A673 (cell line): ENCODE measurements at regions not wholly inside any gene's neighbourhood (a gene's known extent, or its start where the extent isn't known, plus 50 kb on each side); places are given as distances from the start of the nearest gene placed in this dataset.

ENCODE experiments used
- BruUV-seq: library from RNA; stranded (reverse); fragments of 400-500 nt; replicated peaks from 2 replicates; lab custom pipeline; 2021; lab: Mats Ljungman, UMichigan
- CTCF ChIA-PET: fragments of 300-600 bp; sonication (Branson Sonifier 250); formaldehyde crosslinking; loops from one replicate; lab custom pipeline; 2022; ENCODE audit warnings: antibody characterized with exemption; lab: Charles Lee
- POLR2A ChIA-PET: fragments of 300-600 bp; sonication (Branson Sonifier 250); formaldehyde crosslinking; loops from one replicate; lab custom pipeline; 2022; ENCODE audit warnings: antibody characterized with exemption; ENCODE audit not compliant: low non-redundant PET; lab: Charles Lee
- DNase-seq: peaks from one replicate; pipeline ENCODE4 v3.0.0-alpha.2; 2015; ENCODE audit warnings: low spot score
- H3K27ac ChIP-seq: fragments of 200-600 bp; sonication (generic); 2 replicates; pipeline ENCODE4 v1.5.1; 2016; ENCODE audit warnings: mixed run types, low read depth, mild to moderate bottlenecking, mixed read lengths, antibody characterized with exemption, low read length; ENCODE audit not compliant: poor library complexity, severe bottlenecking
- H3K27me3 ChIP-seq: fragments of 200-600 bp; sonication (generic); replicated peaks from 2 replicates; pipeline ENCODE4 v1.6.1; 2017; ENCODE audit warnings: mixed run types, low read depth, mild to moderate bottlenecking, mixed read lengths, antibody characterized with exemption, low read length; ENCODE audit not compliant: insufficient read depth, poor library complexity
- H3K36me3 ChIP-seq: fragments of 200-600 bp; sonication (generic); 2 replicates; pipeline ENCODE4 v1.6.1; 2016; ENCODE audit warnings: mixed run types, mild to moderate bottlenecking, mixed read lengths, antibody characterized with exemption, low read length; ENCODE audit not compliant: insufficient read depth, poor library complexity, severe bottlenecking
- H3K4me1 ChIP-seq: fragments of 200-600 bp; sonication (generic); 2 replicates; pipeline ENCODE4 v1.6.1; 2017; ENCODE audit warnings: mixed run types, mild to moderate bottlenecking, mixed read lengths, antibody characterized with exemption, low read length; ENCODE audit not compliant: insufficient read depth, poor library complexity, severe bottlenecking
- H3K4me3 ChIP-seq: fragments of 200-600 bp; sonication (generic); 2 replicates; pipeline ENCODE4 v1.5.1; 2016; ENCODE audit warnings: low read depth, mixed run types, mild to moderate bottlenecking, mixed read lengths, low read length; ENCODE audit not compliant: poor library complexity, severe bottlenecking
- H3K9me3 ChIP-seq: fragments of 200-600 bp; sonication (generic); 2 replicates; pipeline ENCODE4 v1.6.1; 2016; ENCODE audit warnings: mixed run types, low read depth, mild to moderate bottlenecking, mixed read lengths, antibody characterized with exemption, low read length; ENCODE audit not compliant: poor library complexity, severe bottlenecking
- EZH2 ChIP-seq: fragments of 200-600 bp; sonication (generic); IDR thresholded peaks from 2 replicates; pipeline ENCODE4 v1.6.1; 2017; ENCODE audit warnings: borderline replicate concordance, low read depth, mild to moderate bottlenecking, mixed read lengths, antibody characterized with exemption, low read length; ENCODE audit not compliant: poor library complexity, severe bottlenecking
- intact Hi-C: fragments of 100-400 bp; cut with micrococcal nuclease; formaldehyde crosslinking; loops from one replicate; pipeline ENCODE4 v1.10.0; 2022; ENCODE audit not compliant: unreplicated experiment
- TF ChIP-seq, protein P1 (sequence below): fragments of 300-800, 200-600 bp; sonication (generic); conservative IDR thresholded peaks from 2 replicates; pipeline ENCODE4 v1.5.1; 2017; ENCODE audit warnings: low read depth, mild to moderate bottlenecking, antibody characterized with exemption, low read length, moderate library complexity, mixed read lengths

DNA sequence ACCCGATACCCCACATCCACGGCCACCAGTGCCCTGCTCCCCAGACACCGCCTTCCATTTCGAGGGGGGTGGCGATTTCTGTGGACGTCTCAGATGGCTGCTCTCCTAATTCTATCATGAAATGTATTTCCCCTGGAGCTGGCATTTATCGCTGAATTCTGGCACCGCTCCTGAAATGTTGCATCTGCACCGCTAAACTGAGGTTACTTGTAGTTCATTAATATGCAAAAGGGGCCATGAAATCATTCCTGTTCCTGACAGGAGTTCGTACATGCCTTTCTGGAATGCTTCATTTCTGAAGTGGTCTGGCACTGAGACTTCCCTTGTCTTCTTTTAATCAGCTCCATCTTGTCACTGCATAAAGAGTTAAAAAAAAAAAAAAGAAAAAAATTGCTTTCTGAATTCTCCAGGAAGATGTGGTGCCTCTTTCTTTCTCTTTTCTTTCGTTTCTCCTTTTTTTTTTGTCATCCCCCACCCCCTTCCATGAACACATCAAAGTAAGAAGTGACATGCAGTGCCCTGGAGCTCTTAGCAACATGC is 97.7 kb upstream of the SMARCA2 start:
- no peak overlapping the region for H3K4me3 ChIP-seq
- TF ChIP-seq, protein P1, sequence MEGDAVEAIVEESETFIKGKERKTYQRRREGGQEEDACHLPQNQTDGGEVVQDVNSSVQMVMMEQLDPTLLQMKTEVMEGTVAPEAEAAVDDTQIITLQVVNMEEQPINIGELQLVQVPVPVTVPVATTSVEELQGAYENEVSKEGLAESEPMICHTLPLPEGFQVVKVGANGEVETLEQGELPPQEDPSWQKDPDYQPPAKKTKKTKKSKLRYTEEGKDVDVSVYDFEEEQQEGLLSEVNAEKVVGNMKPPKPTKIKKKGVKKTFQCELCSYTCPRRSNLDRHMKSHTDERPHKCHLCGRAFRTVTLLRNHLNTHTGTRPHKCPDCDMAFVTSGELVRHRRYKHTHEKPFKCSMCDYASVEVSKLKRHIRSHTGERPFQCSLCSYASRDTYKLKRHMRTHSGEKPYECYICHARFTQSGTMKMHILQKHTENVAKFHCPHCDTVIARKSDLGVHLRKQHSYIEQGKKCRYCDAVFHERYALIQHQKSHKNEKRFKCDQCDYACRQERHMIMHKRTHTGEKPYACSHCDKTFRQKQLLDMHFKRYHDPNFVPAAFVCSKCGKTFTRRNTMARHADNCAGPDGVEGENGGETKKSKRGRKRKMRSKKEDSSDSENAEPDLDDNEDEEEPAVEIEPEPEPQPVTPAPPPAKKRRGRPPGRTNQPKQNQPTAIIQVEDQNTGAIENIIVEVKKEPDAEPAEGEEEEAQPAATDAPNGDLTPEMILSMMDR = no peak
- TF ChIP-seq EZH2 = no peak
- ChIA-PET CTCF (no interaction called here), POLR2A (interaction anchor here (0.6 kb wide), 1 partner anchor 62 kb away, joined by 5 read pairs; no protein-coding TSS in a partner anchor)
- H3K36me3 ChIP-seq = no peaks in the 10 kb centered on the region
- peaks cover 8% of the 10 kb centered on the region for H3K4me1 ChIP-seq
- BruUV-seq = no TSS peak
- H3K27ac ChIP-seq = no peak overlapping the region
- H3K9me3 ChIP-seq = no peaks in the 10 kb centered on the region
- peak; percentile 9 for DNase-seq
- intact Hi-C loops = no loop called here
- no peaks in the 10 kb centered on the region for H3K27me3 ChIP-seq

DNA sequence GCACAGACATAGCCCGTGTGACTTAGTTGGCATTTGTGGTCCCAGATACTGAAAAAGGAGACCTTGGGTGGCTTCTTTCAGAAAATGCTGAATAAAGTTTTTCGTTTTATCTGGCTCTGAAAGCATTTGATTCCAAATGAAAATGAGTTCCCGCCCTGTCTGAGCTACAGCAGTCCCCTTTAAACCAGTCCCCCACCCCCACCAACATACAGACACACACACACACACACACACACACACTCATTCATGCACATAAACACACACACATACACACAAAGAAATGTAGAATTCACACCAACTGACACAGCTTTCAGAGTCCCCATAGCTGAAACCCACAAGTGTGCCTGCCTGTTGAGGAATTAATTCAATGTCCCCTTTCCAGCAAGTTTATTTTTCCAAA is 97.0 kb upstream of the SMARCA2 start:
- intact Hi-C loops = no loop called here
- no TSS peak for BruUV-seq
- POLR2A ChIA-PET = interaction anchor here (0.6 kb wide), 1 partner anchor 61 kb away, joined by 5 read pairs; no protein-coding TSS in a partner anchor
- DNase-seq = no peak
- CTCF ChIA-PET = no interaction called here
- no peaks in the 10 kb centered on the region for H3K9me3 ChIP-seq
- H3K4me1 ChIP-seq = peaks cover 8% of the 10 kb centered on the region
- TF ChIP-seq, protein P1 = no peak
- no peak for TF ChIP-seq EZH2
- no peak overlapping the region for H3K27ac ChIP-seq
- H3K36me3 ChIP-seq = no peaks in the 10 kb centered on the region
- no peaks in the 10 kb centered on the region for H3K27me3 ChIP-seq
- H3K4me3 ChIP-seq = no peak overlapping the region

DNA sequence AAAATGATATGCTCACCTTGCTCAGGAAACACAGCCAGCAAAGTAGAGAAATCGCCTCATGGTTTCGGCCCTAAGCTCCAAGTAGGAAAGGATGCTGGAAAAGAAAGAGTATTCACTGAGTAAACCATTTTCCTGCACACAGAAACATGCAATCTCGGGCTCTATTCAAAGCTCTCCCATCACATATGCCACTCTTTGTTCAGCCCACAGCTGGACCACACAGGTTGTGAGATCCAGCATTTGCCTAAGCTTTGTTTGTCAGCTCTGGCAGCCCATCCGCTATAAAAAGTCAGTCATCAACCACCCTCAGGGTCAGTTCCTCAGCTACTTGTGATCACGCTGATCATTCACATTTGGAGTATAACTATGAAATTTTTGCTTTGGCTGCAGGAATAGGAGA is 96.5 kb upstream of the SMARCA2 start:
- H3K9me3 ChIP-seq = no peaks in the 10 kb centered on the region
- ChIA-PET CTCF (no interaction called here), POLR2A (no interaction called here)
- H3K36me3 ChIP-seq = no peaks in the 10 kb centered on the region
- no TSS peak for BruUV-seq
- intact Hi-C loops = no loop called here
- no peaks in the 10 kb centered on the region for H3K27me3 ChIP-seq
- TF ChIP-seq EZH2 = no peak
- TF ChIP-seq, protein P1 = no peak
- no peak overlapping the region for H3K27ac ChIP-seq
- H3K4me1 ChIP-seq = peaks cover 8% of the 10 kb centered on the region
- H3K4me3 ChIP-seq = no peak overlapping the region
- no peak for DNase-seq
